HepG2 (cell line): ENCODE measurements at regions not wholly inside any gene's neighbourhood (a gene's known extent, or its start where the extent isn't known, plus 50 kb on each side); places are given as distances from the start of the nearest gene placed in this dataset.

Experiments used
- ATAC-seq: fragments of 200-7000 bp; cut with Tn5 transposase; 3 replicates; pipeline ENCODE4 v1.9.1; 2020; ENCODE audit warnings: mild to moderate bottlenecking, moderate library complexity
- BruUV-seq: library from RNA; stranded (reverse); fragments of 400-500 nt; replicated peaks from 2 replicates; lab custom pipeline; 2021; lab: Mats Ljungman, UMichigan
- CTCF ChIA-PET: fragments of 300-600 bp; formaldehyde crosslinking; extraction: SDS; loops from one replicate; lab custom pipeline; 2021; ENCODE audit warnings: low total read pairs, inconsistent platforms, low intra/inter-chr PET ratio; lab: Yijun Ruan, JAX
- POLR2A ChIA-PET: fragments of 350-600 bp; sonication (Branson Sonifier 250); formaldehyde crosslinking; loops from one replicate; lab custom pipeline; 2020; ENCODE audit warnings: antibody characterized with exemption, inconsistent platforms; lab: Yijun Ruan, JAX
- DNase-seq: peaks from one replicate; pipeline ENCODE4 v3.0.0-alpha.2; 2015; ENCODE audit warnings: low spot score
- FAIRE-seq: peaks from 3 replicates; lab custom pipeline; 2011; peaks lifted over from hg19 to GRCh38; lab: Jason Lieb, UNC
- H2AFZ ChIP-seq: one replicate; pipeline ENCODE4 v1.6.1; 2011; ENCODE audit warnings: low read length, inconsistent platforms
- H3K27ac ChIP-seq: fragments of 300-600 bp; 3 replicates; pipeline ENCODE4 v1.8.0; 2011; ENCODE audit warnings: mixed run types, mild to moderate bottlenecking, mixed read lengths, low read length, inconsistent platforms; ENCODE audit not compliant: insufficient read depth; ENCODE audit errors: extremely low read length
- H3K27me3 ChIP-seq, 2 experiments: fragments of 200-600 bp in 1 of 2; 2 replicates in 1 of 2; 3 replicates in 1 of 2; pipeline versions ENCODE4 v1.6.0 to v1.8.0; 2011; ENCODE audit warnings: low read length in 2 of 2, mild to moderate bottlenecking in 2 of 2, moderate library complexity in 2 of 2, inconsistent platforms in 1 of 2; ENCODE audit not compliant: insufficient read depth in 2 of 2, control insufficient read depth in 1 of 2
- H3K36me3 ChIP-seq, 2 experiments: fragments of 200-600 bp in 1 of 2; replicated peaks in 1 of 2; 2 replicates in 1 of 2; 3 replicates in 1 of 2; pipeline versions ENCODE4 v1.5.1 to v1.8.0; 2011; ENCODE audit warnings: low read length in 2 of 2, inconsistent platforms in 1 of 2; ENCODE audit not compliant: insufficient read depth in 2 of 2, control insufficient read depth in 1 of 2
- H3K4me1 ChIP-seq: 2 replicates; pipeline ENCODE4 v1.5.1; 2012; ENCODE audit warnings: low read length, inconsistent platforms; ENCODE audit not compliant: insufficient read depth
- H3K4me2 ChIP-seq: 2 replicates; pipeline ENCODE4 v1.6.0; 2011; ENCODE audit warnings: low read depth, low read length, inconsistent platforms
- H3K4me3 ChIP-seq, 3 experiments: fragments of 200-600 bp in 1 of 3; sonication (generic), shearing (Covaris generic) in 1 of 3; replicated peaks in 1 of 3; 2 replicates each; pipeline ENCODE4 v1.5.1; 2011 to 2016; ENCODE audit warnings: low read length in 3 of 3, inconsistent platforms in 2 of 3, low read depth in 2 of 3, mild to moderate bottlenecking in 2 of 3, control low read depth in 1 of 3, mixed read lengths in 1 of 3; ENCODE audit not compliant: insufficient read depth in 1 of 3
- H3K79me2 ChIP-seq: one replicate; pipeline ENCODE4 v1.6.1; 2011; ENCODE audit warnings: low read length, inconsistent platforms; ENCODE audit not compliant: insufficient read depth
- H3K9ac ChIP-seq: 2 replicates; pipeline ENCODE4 v1.6.0; 2011; ENCODE audit warnings: mild to moderate bottlenecking, low read depth, low read length, inconsistent platforms; ENCODE audit not compliant: insufficient read depth
- H3K9me3 ChIP-seq: 2 replicates; pipeline ENCODE4 v1.5.1; 2012; ENCODE audit warnings: mild to moderate bottlenecking, low read length
- H4K20me1 ChIP-seq: 2 replicates; pipeline ENCODE4 v1.6.0; 2011; ENCODE audit warnings: inconsistent platforms, mild to moderate bottlenecking, low read length, moderate library complexity; ENCODE audit not compliant: insufficient read depth
- ESRRA ChIP-seq: sonication (generic); formaldehyde crosslinking; IDR thresholded peaks from 2 replicates; pipeline ENCODE4 v1.5.1; 2020; ENCODE audit warnings: mild to moderate bottlenecking, low read depth, missing genetic modification reagents
- FOXP1 ChIP-seq, 2 experiments: fragments of 450-650 bp in 1 of 2; IDR thresholded peaks; 2 replicates each; pipeline ENCODE4 v1.6.1; 2017 to 2018; ENCODE audit warnings: antibody characterized with exemption in 1 of 2
- MED13 ChIP-seq: sonication (generic); formaldehyde crosslinking; IDR thresholded peaks from 2 replicates; pipeline ENCODE4 v1.5.0; 2020; ENCODE audit warnings: missing genetic modification reagents
- SP140L ChIP-seq: sonication (generic); formaldehyde crosslinking; IDR thresholded peaks from 2 replicates; pipeline ENCODE4 v1.4.0; 2020; ENCODE audit warnings: missing genetic modification reagents, borderline replicate concordance
- ZBTB7B ChIP-seq: sonication (generic); formaldehyde crosslinking; IDR thresholded peaks from 2 replicates; pipeline ENCODE4 v1.4.0; 2020; ENCODE audit warnings: missing genetic modification reagents
- ZNF24 ChIP-seq: fragments of 450-650 bp; IDR thresholded peaks from 2 replicates; pipeline ENCODE4 v1.6.1; 2017; ENCODE audit warnings: antibody characterized with exemption, mild to moderate bottlenecking
- ZNF501 ChIP-seq: sonication (generic); formaldehyde crosslinking; IDR thresholded peaks from 2 replicates; pipeline ENCODE4 v1.5.1; 2020; ENCODE audit warnings: mild to moderate bottlenecking, moderate library complexity, missing genetic modification reagents
- ZNF556 ChIP-seq: sonication (generic); formaldehyde crosslinking; IDR thresholded peaks from 2 replicates; pipeline ENCODE4 v1.4.0; 2020; ENCODE audit warnings: mild to moderate bottlenecking, missing genetic modification reagents, borderline replicate concordance
- WGBS: methylation state at CpG from one replicate; pipeline ENCODE4 v1.1.6; 2017; ENCODE audit warnings: low lambda C conversion rate; 5-methylcytosine and 5-hydroxymethylcytosine counted together
- in situ Hi-C: cut with HindIII; loops from 2 replicates; pipeline ENCODE4 v1.10.0; 2017; ENCODE audit warnings: low pct_unique_long_range_greater_than_20kb; ENCODE audit not compliant: extremely low pct_ligation_motif_present
- intact Hi-C: fragments of 100-400 bp; cut with micrococcal nuclease; formaldehyde crosslinking; loops from one replicate; pipeline ENCODE4 v1.10.0; 2022; ENCODE audit not compliant: unreplicated experiment
- TF ChIP-seq, protein P1 (sequence below): sonication (generic); formaldehyde crosslinking; IDR thresholded peaks from 2 replicates; pipeline ENCODE4 v1.8.1; 2023; ENCODE audit warnings: mild to moderate bottlenecking, moderate library complexity, missing genetic modification reagents
- TF ChIP-seq, protein P2 (sequence below): sonication (generic); formaldehyde crosslinking; IDR thresholded peaks from 2 replicates; pipeline ENCODE4 v1.9.0; 2021; ENCODE audit warnings: mild to moderate bottlenecking, missing genetic modification reagents
- TF ChIP-seq, protein P3 (sequence below): sonication (generic); formaldehyde crosslinking; IDR thresholded peaks from 2 replicates; pipeline ENCODE4 v1.8.1; 2023; ENCODE audit warnings: mild to moderate bottlenecking, inconsistent platforms, moderate library complexity, missing genetic modification reagents, borderline replicate concordance
- TF ChIP-seq, protein P4 (sequence below): sonication (generic); formaldehyde crosslinking; IDR thresholded peaks from 2 replicates; pipeline ENCODE4 v1.5.0; 2020; ENCODE audit warnings: mild to moderate bottlenecking, missing genetic modification reagents

DNA sequence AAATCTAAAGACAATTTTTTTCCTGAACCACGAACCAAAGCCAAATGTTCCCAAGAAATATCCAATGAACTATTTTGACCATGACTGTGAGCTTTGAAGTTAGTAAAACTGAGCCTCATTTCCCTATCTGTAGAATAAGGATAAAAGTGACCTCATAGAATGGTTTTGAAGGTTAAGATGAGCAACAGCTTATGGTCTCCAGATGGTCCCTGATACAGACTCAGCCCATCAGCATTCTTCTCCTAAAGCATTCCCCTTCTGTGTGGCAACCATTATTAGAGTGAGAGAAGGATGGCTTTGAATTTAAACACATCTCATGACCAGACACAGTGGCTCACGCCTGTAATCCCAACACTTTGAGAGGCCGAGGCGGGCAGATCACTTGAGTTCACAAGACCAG, 70.1 kb downstream of the COPRS start:
- Histone ChIP-seq H4K20me1 (no peaks in the 10 kb centered on the region), H3K4me2 (no peak overlapping the region), H3K9ac (no peak overlapping the region), H3K27ac (no peak overlapping the region), H3K36me3 (no peaks in the 10 kb centered on the region), H3K4me1 (peaks cover 11% of the 10 kb centered on the region; the same call in 1 of the 2 replicates), H3K4me3 (no peak overlapping the region), H2AFZ (no peak overlapping the region), H3K27me3 (no peaks in the 10 kb centered on the region), H3K79me2 (no peaks in the 10 kb centered on the region), H3K9me3 (no peaks in the 10 kb centered on the region)
- FAIRE-seq (no peak), ATAC-seq (no peak), DNase-seq (no peak)
- WGBS: 78% methylated on average over 4 of the region's 4 CpGs
- CTCF ChIA-PET: no interaction called here
- POLR2A ChIA-PET: interaction anchor here (2.1 kb wide), 1 partner anchor 15 kb away, joined by 9 read pairs; no protein-coding TSS in a partner anchor
- in situ Hi-C loops: no loop called here
- BruUV-seq: no TSS peak
- intact Hi-C loops: no loop called here
- no peak for TF ChIP-seq ZBTB7B (CRISPR knock-in tag)
- TF ChIP-seq, protein P1, sequence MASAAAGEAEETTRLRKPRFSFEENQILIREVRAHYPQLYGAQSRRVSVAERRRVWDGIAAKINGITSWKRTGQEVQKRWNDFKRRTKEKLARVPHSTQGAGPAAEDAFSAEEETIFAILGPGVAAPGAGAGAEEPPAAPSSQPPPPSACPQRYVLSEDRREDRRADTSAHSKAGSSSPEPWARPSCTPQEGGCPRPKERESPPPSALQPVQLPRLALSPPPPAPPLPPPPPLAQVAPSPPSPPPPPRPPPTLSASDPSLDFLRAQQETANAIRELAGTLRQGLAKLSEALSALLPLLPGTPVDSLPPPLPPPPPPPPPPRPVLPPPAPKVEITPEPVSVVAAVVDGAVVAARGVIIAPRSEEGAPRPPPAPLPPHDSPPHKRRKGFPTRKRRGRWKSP: no peak
- TF ChIP-seq FOXP1 (IDR thresholded peaks at IDR 0.05): no peak
- TF ChIP-seq FOXP1 (CRISPR knock-in tag; IDR thresholded peaks at IDR 0.05): no peak
- TF ChIP-seq, protein P2, sequence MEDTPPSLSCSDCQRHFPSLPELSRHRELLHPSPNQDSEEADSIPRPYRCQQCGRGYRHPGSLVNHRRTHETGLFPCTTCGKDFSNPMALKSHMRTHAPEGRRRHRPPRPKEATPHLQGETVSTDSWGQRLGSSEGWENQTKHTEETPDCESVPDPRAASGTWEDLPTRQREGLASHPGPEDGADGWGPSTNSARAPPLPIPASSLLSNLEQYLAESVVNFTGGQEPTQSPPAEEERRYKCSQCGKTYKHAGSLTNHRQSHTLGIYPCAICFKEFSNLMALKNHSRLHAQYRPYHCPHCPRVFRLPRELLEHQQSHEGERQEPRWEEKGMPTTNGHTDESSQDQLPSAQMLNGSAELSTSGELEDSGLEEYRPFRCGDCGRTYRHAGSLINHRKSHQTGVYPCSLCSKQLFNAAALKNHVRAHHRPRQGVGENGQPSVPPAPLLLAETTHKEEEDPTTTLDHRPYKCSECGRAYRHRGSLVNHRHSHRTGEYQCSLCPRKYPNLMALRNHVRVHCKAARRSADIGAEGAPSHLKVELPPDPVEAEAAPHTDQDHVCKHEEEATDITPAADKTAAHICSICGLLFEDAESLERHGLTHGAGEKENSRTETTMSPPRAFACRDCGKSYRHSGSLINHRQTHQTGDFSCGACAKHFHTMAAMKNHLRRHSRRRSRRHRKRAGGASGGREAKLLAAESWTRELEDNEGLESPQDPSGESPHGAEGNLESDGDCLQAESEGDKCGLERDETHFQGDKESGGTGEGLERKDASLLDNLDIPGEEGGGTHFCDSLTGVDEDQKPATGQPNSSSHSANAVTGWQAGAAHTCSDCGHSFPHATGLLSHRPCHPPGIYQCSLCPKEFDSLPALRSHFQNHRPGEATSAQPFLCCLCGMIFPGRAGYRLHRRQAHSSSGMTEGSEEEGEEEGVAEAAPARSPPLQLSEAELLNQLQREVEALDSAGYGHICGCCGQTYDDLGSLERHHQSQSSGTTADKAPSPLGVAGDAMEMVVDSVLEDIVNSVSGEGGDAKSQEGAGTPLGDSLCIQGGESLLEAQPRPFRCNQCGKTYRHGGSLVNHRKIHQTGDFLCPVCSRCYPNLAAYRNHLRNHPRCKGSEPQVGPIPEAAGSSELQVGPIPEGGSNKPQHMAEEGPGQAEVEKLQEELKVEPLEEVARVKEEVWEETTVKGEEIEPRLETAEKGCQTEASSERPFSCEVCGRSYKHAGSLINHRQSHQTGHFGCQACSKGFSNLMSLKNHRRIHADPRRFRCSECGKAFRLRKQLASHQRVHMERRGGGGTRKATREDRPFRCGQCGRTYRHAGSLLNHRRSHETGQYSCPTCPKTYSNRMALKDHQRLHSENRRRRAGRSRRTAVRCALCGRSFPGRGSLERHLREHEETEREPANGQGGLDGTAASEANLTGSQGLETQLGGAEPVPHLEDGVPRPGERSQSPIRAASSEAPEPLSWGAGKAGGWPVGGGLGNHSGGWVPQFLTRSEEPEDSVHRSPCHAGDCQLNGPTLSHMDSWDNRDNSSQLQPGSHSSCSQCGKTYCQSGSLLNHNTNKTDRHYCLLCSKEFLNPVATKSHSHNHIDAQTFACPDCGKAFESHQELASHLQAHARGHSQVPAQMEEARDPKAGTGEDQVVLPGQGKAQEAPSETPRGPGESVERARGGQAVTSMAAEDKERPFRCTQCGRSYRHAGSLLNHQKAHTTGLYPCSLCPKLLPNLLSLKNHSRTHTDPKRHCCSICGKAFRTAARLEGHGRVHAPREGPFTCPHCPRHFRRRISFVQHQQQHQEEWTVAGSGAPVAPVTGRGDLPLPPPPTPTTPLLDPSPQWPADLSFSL: no peak
- TF ChIP-seq, protein P3, sequence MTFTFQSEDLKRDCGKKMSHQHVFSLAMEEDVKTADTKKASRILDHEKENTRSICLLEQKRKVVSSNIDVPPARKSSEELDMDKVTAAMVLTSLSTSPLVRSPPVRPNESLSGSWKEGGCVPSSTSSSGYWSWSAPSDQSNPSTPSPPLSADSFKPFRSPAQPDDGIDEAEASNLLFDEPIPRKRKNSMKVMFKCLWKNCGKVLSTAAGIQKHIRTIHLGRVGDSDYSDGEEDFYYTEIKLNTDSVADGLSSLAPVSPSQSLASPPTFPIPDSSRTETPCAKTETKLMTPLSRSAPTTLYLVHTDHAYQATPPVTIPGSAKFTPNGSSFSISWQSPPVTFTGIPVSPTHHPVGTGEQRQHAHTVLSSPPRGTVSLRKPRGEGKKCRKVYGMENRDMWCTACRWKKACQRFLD: no peak
- TF ChIP-seq MED13: no peak
- TF ChIP-seq SP140L (CRISPR knock-in tag): no peak
- TF ChIP-seq, protein P4, sequence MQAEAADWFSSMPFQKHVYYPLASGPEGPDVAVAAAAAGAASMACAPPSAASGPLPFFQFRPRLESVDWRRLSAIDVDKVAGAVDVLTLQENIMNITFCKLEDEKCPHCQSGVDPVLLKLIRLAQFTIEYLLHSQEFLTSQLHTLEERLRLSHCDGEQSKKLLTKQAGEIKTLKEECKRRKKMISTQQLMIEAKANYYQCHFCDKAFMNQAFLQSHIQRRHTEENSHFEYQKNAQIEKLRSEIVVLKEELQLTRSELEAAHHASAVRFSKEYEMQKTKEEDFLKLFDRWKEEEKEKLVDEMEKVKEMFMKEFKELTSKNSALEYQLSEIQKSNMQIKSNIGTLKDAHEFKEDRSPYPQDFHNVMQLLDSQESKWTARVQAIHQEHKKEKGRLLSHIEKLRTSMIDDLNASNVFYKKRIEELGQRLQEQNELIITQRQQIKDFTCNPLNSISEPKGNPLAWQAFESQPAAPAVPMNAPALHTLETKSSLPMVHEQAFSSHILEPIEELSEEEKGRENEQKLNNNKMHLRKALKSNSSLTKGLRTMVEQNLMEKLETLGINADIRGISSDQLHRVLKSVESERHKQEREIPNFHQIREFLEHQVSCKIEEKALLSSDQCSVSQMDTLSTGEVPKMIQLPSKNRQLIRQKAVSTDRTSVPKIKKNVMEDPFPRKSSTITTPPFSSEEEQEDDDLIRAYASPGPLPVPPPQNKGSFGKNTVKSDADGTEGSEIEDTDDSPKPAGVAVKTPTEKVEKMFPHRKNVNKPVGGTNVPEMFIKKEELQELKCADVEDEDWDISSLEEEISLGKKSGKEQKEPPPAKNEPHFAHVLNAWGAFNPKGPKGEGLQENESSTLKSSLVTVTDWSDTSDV: no peak
- no peak for TF ChIP-seq ZNF501
- no peak for TF ChIP-seq ZNF556 (CRISPR knock-in tag)
- TF ChIP-seq ESRRA (CRISPR knock-in tag): no peak
- TF ChIP-seq ZNF24: no peak
